Calu3 (cell line): ENCODE measurements at regions not wholly inside any gene's neighbourhood (a gene's known extent, or its start where the extent isn't known, plus 50 kb on each side); places are given as distances from the start of the nearest gene placed in this dataset.

Source experiments
- BruUV-seq: library from RNA; stranded (reverse); fragments of 400-500 nt; replicated peaks from 2 replicates; lab custom pipeline; 2021; lab: Mats Ljungman, UMichigan
- CTCF ChIA-PET: fragments of 300-600 bp; sonication (Branson Sonifier 250); formaldehyde crosslinking; loops from one replicate; lab custom pipeline; 2022; ENCODE audit warnings: antibody characterized with exemption; lab: Charles Lee
- DNase-seq: peaks from one replicate; pipeline ENCODE4 v3.0.0; 2022
- H3K27ac Mint-ChIP-seq: one replicate; pipeline ENCODE4 v1.8.0; 2022; ENCODE audit warnings: mixed read lengths; ENCODE audit not compliant: unreplicated experiment
- H3K27me3 Mint-ChIP-seq: one replicate; pipeline ENCODE4 v1.8.0; 2022; ENCODE audit warnings: mixed read lengths; ENCODE audit not compliant: unreplicated experiment
- H3K36me3 Mint-ChIP-seq: one replicate; pipeline ENCODE4 v1.8.0; 2022; ENCODE audit warnings: mild to moderate bottlenecking, moderate library complexity, mixed read lengths; ENCODE audit not compliant: insufficient read depth, unreplicated experiment
- H3K4me1 Mint-ChIP-seq: one replicate; pipeline ENCODE4 v1.8.0; 2022; ENCODE audit warnings: mild to moderate bottlenecking, low read depth, mixed read lengths; ENCODE audit not compliant: unreplicated experiment
- H3K4me3 Mint-ChIP-seq: one replicate; pipeline ENCODE4 v1.8.0; 2022; ENCODE audit warnings: mild to moderate bottlenecking, low read depth, moderate library complexity, mixed read lengths; ENCODE audit not compliant: unreplicated experiment
- H3K9me3 Mint-ChIP-seq: one replicate; pipeline ENCODE4 v1.8.0; 2022; ENCODE audit warnings: low read depth, mixed read lengths; ENCODE audit not compliant: unreplicated experiment
- intact Hi-C: fragments of 100-400 bp; cut with micrococcal nuclease; formaldehyde crosslinking; loops from one replicate; pipeline ENCODE4 v1.10.0; 2022; ENCODE audit not compliant: unreplicated experiment
- TF ChIP-seq, protein P1 (sequence below): fragments of 200-600 bp; IDR thresholded peaks from one replicate; pipeline ENCODE4 v1.8.0; 2022; ENCODE audit warnings: antibody characterized with exemption; ENCODE audit not compliant: unreplicated experiment

DNA sequence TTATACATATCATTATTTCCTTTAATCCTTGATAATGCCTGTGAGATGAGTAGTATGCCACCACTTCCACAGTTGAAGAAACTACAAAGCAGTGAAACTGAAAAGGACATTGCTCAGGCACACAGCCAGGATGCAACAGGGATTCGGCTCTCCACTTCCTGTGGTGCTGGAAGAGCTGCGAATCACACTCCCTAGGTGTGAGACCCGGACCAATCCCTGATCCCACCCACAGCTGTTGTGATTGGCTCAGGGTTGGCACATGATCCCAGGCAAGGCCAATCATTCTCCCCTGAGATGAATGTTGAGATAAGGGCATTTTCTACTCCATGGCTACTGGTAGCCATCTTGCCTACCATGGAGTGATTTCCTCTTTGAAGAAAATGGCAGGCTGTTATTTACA lies 218.2 kb downstream of the TMEM114 start:
- no peak for DNase-seq
- intact Hi-C loops = no loop called here
- no peaks in the 10 kb centered on the region for H3K4me1 Mint-ChIP-seq
- BruUV-seq = no TSS peak
- H3K27ac Mint-ChIP-seq = no peak overlapping the region
- H3K27me3 Mint-ChIP-seq = peaks cover 9% of the 10 kb centered on the region
- TF ChIP-seq, protein P1, sequence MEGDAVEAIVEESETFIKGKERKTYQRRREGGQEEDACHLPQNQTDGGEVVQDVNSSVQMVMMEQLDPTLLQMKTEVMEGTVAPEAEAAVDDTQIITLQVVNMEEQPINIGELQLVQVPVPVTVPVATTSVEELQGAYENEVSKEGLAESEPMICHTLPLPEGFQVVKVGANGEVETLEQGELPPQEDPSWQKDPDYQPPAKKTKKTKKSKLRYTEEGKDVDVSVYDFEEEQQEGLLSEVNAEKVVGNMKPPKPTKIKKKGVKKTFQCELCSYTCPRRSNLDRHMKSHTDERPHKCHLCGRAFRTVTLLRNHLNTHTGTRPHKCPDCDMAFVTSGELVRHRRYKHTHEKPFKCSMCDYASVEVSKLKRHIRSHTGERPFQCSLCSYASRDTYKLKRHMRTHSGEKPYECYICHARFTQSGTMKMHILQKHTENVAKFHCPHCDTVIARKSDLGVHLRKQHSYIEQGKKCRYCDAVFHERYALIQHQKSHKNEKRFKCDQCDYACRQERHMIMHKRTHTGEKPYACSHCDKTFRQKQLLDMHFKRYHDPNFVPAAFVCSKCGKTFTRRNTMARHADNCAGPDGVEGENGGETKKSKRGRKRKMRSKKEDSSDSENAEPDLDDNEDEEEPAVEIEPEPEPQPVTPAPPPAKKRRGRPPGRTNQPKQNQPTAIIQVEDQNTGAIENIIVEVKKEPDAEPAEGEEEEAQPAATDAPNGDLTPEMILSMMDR = no peak
- no peaks in the 10 kb centered on the region for H3K36me3 Mint-ChIP-seq
- H3K9me3 Mint-ChIP-seq = peaks cover 13% of the 10 kb centered on the region
- H3K4me3 Mint-ChIP-seq = no peak overlapping the region
- CTCF ChIA-PET = no interaction called here

- TF ChIP-seq, protein P1 = no peak
- CTCF ChIA-PET = no interaction called here
- no TSS peak for BruUV-seq
- Mint-ChIP-seq H3K36me3 (no peaks in the 10 kb centered on the region), H3K27ac (no peak overlapping the region), H3K27me3 (peaks cover 21% of the 10 kb centered on the region), H3K4me1 (no peaks in the 10 kb centered on the region), H3K4me3 (no peak overlapping the region), H3K9me3 (peaks cover 6% of the 10 kb centered on the region)
- intact Hi-C loops = no loop called here
- DNase-seq = peak; percentile 67
Measured at GRCh38 chr16:8370374-8371270, 219.7 kb downstream of the TMEM114 start.

DNA sequence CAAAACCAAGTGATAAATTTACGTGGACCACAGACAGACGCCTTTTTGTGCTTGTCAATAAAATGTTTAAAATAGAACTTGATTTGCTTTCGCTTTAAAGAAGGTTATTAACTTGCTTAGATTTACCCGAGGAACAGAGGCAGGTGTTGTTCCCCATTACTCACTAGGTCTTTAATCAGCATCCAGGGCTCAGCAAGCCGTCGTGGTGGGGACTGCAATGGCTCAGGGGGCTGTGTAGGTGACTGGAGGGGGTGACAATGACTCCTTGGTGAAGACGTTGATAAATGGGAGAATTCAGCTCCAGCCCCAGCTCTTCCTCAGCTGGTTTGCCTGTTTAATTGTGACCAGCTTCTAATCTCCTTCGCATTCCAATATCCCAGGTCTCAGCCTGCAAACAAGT lies 231.4 kb downstream of the TMEM114 start:
- BruUV-seq = no TSS peak
- Mint-ChIP-seq H3K4me3 (no peak overlapping the region), H3K36me3 (no peaks in the 10 kb centered on the region), H3K27ac (no peak overlapping the region), H3K9me3 (no peaks in the 10 kb centered on the region), H3K27me3 (peaks cover 8% of the 10 kb centered on the region), H3K4me1 (no peaks in the 10 kb centered on the region)
- intact Hi-C loops = no loop called here
- CTCF ChIA-PET = no interaction called here
- DNase-seq = no peak
- TF ChIP-seq, protein P1 = no peak

DNA sequence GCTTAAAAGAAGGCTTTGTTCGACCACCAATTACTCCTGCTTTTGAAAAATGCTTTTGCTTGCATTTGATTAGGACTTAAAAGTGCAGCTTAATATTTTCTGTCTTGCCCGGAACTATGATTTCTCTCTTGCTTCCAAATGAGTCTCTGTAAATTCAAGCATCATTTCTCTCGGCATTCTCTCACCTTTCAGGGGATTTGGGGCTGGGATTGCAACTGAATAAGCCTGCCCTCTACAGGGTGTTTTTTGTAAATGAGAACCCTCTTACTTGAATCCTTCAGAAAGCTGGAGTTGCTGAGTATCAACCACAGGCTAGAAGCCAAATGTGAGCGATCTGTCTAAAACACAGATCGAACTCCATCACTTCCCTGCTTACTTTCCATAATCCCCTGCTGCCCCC lies 234.6 kb downstream of the TMEM114 start:
- DNase-seq = no peak
- H3K4me3 Mint-ChIP-seq = no peak overlapping the region
- no peaks in the 10 kb centered on the region for H3K36me3 Mint-ChIP-seq
- CTCF ChIA-PET = interaction anchor here (0.6 kb wide), 1 partner anchor 211 kb away, joined by 4 read pairs; no protein-coding TSS in a partner anchor
- no peaks in the 10 kb centered on the region for H3K9me3 Mint-ChIP-seq
- H3K27ac Mint-ChIP-seq = no peak overlapping the region
- no TSS peak for BruUV-seq
- TF ChIP-seq, protein P1 = no peak
- H3K27me3 Mint-ChIP-seq = no peaks in the 10 kb centered on the region
- H3K4me1 Mint-ChIP-seq = no peaks in the 10 kb centered on the region
- intact Hi-C loops = no loop called here
